HG03025 (cell line): ENCODE measurements at regions not wholly inside any gene's neighbourhood (a gene's known extent, or its start where the extent isn't known, plus 50 kb on each side); places are given as distances from the start of the nearest gene placed in this dataset.
"Not testable (repeated sequence)": the region's sequence is repeated elsewhere in the genome, so short reads cannot be mapped to it uniquely, and the experiment has no call there.

Experiments used
- ATAC-seq: cut with Tn5 transposase; IDR thresholded peaks from one replicate; pipeline ENCODE4 v1.9.1; 2021; ENCODE audit warnings: mild to moderate bottlenecking, moderate library complexity; ENCODE audit not compliant: unreplicated experiment, low FRiP score

DNA sequence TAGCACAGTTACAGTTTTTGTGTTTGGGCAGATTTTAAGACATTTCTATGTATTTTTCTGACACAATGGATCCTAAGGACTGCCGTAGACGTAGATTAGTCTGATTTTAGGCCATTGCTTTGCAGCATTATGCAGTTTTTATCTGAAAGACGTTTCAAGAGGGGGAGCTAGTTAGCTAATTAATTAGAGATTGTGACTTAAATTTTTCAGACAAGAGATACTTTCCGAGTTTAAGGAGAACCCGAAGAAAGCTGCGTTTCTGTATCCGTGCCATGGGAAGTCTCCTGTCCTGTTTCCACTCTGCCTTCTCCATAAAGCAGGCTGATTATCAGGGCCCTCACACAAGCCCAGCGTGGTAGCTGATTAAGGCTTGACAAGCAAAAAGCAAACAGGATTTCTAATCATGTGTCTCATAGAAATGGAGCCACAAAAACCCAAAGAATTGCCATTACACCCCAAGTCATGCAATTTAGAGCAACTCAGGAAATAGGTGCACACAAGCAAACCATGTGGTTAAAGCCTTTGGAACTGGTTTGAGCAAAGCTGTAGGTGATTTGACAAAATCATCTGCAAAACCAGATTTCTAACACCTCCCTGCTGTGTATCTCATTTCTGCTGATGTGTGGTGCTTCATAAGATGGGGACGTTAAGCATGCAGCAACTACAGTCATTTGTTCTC is 808.1 kb downstream of the RNF144A start:
- no peak for ATAC-seq

DNA sequence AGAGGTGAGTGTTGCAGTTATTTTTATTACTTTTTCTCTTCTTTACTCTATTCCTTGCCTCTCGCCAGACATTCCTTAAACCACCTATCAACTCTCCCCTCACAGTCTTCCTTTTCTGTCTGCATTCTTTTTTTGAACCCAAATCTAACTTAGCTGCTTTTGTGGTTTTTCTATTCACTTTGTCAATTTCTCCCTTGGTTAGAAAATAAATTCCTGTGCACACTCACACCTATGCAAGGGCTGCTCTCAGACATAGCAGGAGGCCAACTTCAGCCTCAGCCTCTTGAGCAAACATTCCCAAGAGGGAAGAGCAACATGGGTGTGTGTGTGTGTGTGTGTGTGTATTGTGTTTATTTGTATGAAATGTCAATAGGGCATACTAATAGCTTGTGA is 808.6 kb downstream of the RNF144A start:
- no peak for ATAC-seq

DNA sequence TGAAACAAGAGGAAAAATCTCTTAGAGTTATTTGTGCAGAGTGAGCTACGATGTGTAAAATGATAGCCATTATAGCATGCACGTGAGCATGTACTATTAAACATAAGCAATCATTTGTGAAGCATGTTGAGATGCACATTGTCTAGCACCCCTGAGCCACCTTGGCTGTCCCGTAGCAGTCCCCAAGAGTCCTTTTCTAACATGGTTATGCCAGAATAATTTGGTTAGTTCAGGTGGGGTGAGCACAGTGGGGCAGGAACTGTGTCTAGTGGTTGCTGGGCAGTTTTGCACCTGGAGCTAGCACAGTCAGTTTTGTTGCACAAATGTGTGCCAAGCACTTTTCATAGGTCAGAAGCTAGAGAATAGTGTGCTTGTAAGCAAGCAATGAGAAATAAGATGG is 809.8 kb downstream of the RNF144A start:
- ATAC-seq: no peak

DNA sequence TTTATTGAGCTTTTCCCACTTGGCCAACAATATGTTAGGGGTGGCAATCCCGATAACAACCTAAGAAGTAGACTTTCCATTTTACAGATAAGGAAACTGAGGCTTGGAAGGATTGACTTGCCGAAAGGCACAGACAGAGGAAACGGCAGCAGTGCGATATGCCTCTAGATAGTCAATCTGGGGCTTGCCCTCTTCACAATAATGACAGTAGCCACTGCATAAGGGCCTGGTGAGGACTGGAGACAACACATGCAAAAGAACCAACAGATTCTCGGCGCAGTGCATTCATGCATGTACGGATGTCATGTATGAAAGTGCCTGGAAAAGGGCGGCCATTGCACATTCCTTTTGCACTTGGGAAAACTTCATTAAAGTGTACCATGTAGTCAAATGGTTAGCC is 811.2 kb downstream of the RNF144A start:
- ATAC-seq: no peak

DNA sequence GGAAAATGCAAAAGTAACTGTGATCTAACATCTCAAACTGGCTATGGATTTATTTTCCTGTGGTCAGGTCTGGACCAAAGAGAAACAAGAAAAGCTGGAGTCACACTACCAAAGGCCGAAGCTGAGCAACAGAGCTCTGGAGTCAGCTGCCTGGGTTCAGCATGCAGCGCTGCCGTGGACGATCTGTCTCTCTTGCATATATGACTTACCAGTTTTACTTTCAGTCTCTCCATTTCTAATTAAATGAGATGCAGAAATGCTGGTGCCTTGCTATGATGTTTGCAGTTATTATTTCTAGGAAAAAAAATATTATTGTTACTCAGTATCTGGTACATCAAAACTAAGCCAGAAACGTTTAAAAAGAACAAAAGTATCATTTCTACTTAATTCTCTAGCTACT is 813.2 kb downstream of the RNF144A start:
- no peak for ATAC-seq

DNA sequence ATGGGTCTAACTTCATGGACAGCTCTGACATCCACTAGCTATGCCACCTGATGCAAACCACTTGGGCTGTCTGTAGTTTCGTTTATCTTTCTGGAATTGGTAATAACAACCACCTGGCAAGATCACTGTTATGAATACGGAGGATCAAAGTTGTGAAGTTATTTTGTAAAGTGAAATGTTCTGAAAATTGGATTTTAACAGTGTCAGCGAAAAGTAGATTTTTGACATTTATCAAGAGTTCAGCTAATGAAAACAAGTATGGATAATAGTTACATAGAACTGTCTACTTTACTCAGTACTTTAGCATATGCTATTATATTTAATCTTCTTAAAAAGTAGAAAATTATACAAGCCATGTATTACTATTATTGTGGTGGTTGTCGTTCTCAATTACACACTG is 813.8 kb downstream of the RNF144A start:
- no peak for ATAC-seq

DNA sequence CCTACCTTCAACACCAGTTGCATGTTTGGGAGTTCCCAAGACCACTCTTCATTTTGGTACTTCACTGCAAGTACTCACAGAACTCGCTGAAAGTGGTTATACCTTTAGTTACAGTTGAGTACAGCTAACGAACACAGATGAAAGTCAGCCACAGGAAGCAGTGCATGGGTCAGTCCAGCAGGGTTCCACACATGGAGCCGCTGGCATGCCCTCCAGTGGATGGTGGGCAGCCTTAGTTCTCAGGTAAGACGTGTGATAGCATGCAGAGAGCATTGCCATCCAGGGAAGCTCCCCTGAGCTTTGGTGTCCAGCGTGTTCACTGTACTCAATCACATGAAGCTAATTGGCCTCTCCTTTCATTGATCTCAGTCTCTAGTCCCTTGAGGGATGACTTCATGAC is 815.3 kb downstream of the RNF144A start:
- no peak for ATAC-seq

DNA sequence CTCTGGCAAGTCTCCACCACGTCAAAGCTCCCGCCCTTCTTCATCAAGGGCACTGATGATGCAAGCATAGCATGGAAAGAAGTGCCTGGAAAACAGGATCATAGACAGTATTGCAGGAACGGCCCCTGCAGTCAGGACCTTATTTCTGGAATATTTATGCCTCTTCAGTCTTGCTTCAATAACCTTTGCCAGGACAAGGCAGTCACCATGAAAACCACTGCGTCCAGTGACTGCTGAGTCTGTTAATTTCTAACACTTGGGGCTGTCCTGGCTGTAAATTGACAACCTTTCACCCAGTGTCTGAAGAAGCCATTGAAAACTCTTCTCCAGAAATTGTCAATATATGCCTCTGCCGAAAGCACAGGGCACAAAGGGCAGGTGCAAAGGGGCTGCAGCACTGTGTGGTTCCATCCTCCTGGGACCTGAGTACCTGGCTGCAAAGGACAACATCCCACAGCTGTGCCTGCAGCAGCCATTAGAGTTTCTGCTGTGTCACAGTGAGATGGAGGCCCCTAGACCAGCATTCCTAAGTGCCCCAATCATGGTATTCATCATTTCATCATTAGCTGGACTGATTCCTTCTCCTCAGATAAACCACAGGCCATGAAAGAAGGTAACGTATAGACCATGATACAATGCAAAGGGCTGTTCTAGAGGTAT is 819.6 kb downstream of the RNF144A start:
- no peak for ATAC-seq

DNA sequence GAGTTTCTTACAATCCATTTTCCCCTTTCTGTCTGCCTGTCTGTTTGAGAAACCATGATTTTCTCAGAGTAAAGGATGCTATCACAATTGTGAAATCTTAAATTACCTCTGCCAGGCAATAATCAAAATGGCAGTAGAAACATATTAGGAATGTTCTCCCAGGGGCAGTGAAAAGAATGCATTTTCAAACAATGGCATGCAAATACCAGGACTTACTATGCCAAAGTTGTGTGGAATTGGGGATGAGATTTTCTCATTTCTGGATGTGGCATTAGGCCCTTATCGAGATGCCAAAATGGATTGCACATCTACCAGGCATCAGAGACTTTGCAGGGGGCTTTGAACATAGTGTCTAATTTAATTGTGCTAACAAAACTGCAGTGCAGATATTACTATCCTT is 821.4 kb downstream of the RNF144A start:
- ATAC-seq: no peak

DNA sequence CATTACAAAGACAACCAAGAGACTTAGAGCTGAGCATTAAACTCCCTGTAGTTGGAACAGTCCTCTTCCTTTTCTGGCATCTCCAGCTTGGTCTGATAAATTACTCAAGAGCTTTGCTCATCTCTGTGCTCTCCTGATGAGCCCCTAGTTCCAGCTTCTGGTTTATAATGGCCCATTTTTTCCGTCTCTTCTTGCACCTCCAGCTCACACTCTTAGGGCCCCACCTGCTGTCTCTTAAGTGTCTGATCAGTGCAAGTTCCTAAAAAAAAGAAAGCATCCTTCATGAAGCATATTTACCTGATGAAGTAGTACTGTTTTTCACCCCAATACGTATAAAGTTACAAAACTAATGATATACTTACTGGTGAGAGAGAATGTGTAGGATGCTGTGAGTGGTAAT is 822.9 kb downstream of the RNF144A start:
- no peak for ATAC-seq

DNA sequence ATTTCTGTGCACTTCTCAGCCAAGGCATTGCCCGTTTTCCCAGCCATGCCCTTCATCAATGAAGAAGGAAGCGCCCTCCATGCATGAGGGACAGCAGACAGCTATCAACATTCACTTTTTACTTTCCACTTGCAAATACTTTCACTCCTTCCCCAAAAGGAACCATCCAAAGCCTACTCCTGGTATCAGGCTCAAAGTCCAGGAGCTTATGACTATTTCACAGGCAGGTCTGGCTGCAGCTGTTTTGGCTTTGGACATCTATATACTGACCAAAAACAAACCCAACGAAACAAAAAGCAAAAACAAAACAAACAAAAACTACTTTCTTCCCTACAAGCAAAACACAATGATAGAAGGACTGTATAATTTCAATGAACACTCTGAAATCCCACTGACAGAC is 825.1 kb downstream of the RNF144A start:
- ATAC-seq: no peak

DNA sequence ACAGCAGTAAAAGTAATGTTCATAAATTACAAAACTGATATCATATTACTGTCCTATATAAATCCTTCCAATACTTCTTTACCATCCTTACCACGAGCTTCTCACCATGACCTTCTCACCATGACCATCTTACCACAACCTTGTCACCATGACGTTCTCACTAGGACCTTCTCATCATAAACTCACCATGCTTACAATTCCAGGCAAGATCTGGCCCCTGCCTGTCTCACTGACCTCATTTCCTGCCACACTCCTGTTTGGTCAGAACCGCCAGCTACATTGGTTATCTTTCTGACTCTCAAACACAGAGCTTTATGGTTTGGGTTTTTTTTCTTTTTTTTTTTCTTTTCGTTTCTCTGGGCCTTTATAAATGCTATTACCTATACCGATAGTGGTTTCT is 827.6 kb downstream of the RNF144A start:
- ATAC-seq: no peak

DNA sequence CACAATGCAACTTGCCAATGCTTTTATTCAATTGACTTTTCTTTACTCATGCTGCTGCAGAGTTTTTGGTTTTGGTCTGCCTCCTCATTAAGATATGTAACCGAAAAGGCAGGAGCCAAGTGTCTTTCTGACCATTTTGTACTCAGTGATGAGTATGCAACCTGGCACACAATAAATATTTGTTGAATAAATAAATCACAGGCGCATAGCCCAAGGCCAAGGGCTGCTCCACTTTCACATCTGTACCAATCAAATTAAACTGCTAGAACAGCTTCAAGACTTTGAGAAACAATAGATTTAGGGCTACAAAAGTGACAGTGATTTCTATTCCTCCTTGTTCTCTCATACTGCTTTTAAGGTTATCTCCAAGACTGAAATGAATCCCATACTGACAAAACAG is 828.2 kb downstream of the RNF144A start:
- ATAC-seq: no peak

DNA sequence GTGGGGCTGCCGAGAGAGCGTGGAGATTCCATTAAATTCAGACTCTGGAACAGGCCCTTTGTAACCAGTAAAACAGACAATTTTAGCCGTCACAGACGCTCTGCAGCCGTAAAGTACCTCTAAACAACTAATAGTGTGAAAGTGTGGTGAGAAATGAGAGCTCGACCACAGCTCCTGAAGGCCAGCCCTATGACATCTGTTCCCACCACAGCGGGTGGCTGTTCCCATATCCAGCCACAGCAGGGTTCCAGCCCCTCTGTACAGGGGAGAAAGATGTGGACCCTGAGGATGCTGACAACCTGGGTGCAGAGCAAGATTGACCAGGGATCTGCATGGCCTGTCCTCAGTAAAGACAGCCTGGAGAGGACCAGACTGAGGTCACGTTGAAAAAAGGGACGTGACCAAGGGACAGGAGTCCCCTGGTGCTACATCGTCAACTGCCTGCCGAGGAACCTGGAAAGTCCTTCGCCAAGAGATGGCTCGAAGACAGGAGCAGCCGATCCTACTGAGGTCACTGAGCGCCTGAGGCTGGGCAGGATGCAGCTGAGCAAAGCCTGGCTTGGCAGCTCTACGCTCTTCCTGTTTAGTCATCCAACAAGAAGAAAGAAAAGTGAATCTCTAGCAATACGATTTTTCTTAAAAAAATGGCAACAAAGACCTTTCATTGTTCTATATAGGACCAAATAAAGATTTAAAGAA is 831.7 kb downstream of the RNF144A start:
- no peak for ATAC-seq

DNA sequence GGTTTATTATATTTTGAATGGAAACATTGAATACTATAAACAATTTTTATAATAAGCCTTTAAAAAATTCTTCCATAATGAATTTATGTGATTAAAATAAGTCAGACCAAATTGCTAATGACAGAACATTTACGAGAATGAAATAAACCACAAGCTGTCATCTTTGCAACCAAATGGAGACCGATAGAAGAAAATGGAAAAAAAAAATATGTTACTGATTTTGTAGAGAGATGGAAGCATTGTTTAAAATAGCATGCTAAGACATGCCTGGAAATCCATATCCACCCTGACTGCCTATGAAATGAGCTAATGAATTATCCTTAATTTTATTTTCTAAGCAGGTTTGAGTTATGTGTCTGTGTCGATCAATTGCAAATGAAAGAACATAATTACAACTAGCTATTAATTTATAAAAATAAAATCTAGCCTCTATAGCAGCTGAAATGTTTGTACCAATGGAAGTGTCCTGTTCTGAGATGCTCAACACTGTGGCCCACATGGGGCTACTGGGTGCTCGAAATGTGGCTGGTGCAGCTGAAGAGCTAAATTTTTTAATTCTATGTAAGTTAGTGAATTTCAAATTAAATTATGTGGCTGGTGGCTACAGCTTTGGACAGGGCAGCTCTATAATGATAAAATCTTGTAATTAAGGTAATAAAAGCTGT is 832.8 kb downstream of the RNF144A start:
- no peak for ATAC-seq

DNA sequence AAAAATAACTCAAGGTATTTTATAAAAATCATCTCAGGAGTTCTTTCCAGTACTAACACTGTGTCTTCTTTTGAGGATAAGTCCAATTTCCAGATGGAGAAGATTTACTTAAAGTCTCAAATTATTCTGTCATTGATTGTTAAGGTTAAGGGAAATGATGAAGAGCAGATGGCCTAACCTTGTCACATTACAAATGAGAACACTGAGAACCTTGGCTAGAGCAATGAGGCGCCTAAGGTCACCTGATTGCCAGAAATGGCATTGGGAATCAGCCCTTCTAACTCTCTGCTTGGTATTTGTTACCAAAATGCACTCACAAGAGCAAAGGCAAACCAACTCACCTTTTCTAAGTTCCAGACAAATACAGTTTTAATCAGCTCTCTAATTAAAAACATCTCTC is 835.1 kb downstream of the RNF144A start:
- ATAC-seq: no peak

DNA sequence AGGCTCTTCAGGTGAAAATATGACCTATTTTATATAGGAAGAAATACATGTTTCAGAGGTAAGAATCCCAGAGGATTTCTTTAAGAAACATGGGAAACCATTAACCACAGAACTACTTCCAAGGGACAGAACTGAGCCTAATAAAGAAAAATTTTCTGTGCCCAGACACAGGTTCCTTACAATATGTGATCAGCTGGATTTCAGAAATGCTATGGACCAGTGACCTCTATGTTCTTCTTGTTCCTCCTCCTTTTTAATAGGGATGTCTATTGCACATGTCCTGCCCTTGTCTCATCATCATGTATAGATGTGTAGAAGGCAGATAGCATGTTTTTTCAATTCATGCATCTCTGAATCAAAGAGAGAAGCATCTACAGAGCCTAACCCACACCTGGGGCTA is 836.6 kb downstream of the RNF144A start:
- no peak for ATAC-seq

DNA sequence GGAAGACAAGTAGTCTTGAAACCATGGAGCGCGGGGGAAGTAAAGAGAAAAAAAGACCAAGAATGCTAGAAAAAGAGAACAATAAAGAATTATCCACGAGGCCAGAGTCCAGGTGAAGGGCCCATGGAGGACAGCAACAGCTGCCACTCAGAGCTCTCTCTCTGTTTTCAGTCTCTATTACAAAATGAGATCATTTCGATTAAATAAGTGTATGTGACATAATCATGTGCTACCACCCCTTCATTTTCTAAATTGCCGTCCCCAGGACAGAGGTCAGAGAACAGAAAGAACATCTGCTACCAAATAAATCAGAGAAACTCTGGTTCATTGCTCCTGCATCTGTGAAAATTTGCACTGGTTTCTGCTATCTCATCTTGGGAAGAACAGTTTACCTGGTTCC is 838.7 kb downstream of the RNF144A start:
- ATAC-seq: no peak

DNA sequence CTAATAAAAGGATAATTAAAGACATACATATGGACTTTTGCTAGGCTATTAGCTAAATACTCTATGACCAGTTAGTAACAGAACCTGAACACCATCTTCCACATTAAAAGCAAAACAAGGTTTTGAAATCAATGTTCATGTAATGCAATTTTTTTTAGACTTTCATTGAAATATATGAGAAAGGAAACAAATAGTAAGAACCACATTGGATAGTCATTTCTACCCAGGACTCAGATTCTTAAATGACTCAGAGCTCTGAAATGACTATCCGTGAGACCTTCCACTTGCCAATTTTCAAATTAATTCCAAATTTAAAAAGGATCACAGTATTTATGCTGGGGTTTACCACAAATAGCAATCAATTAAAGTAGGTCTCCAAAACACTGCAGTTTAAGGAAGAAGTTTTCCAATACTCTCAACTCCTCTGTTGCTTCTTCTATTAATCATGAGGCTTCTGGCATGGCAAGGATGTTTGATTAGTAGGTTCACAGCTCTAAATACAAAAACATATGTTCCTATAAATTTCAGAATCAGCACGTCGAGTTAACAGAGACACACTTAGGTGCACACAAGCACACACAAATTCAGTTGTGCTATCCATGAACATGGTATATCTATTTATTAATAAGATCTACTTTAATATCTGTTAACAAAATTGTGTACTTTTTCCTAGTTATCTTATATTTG is 841.0 kb downstream of the RNF144A start:
- no peak for ATAC-seq

DNA sequence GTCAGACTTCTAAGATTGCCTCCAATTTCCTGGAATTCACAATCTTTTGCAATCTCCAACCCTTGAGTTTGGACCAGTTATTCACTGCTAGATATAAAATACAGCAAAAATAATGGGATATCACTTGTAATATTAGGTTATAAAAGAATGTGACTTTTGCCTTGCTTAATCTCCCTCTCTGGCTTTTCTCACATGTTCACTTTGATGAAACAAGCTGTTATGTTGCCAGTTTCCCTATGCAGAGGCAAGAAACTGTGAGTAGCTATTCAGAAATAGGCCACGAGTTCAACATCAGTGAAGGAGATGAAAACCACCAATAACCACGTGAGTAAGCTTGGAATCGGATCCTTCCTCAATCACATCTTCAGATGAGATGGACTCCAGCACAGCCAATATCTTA is 842.7 kb downstream of the RNF144A start:
- no peak for ATAC-seq

DNA sequence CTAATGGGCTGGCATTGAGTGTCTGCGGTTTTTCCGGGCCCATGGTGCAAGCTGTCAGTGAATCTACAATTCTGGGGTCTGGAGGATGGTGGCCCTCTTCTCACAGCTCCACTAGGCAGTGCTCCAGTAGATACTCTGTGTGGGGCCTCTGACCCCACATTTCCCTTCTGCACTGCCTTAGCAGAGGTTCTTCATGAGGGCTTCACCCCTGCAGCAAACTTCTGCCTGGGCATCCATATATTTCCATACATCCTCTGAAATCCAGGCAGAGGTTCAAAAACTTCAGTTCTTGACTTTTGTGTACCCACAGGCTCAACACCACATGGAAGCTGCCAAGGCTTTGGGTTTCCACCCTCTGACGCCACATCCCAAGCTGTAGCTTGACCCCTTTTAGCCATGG is 846.2 kb downstream of the RNF144A start:
- ATAC-seq: not testable (repeated sequence)
